GM21825 (cell line): ENCODE measurements at regions not wholly inside any gene's neighbourhood (a gene's known extent, or its start where the extent isn't known, plus 50 kb on each side); places are given as distances from the start of the nearest gene placed in this dataset.
"Not testable (repeated sequence)": the region's sequence is repeated elsewhere in the genome, so short reads cannot be mapped to it uniquely, and the experiment has no call there.

Experiments used
- ATAC-seq: cut with Tn5 transposase; IDR thresholded peaks from one replicate; pipeline ENCODE4 v1.9.1; 2021; ENCODE audit warnings: mild to moderate bottlenecking, moderate library complexity; ENCODE audit not compliant: unreplicated experiment

DNA sequence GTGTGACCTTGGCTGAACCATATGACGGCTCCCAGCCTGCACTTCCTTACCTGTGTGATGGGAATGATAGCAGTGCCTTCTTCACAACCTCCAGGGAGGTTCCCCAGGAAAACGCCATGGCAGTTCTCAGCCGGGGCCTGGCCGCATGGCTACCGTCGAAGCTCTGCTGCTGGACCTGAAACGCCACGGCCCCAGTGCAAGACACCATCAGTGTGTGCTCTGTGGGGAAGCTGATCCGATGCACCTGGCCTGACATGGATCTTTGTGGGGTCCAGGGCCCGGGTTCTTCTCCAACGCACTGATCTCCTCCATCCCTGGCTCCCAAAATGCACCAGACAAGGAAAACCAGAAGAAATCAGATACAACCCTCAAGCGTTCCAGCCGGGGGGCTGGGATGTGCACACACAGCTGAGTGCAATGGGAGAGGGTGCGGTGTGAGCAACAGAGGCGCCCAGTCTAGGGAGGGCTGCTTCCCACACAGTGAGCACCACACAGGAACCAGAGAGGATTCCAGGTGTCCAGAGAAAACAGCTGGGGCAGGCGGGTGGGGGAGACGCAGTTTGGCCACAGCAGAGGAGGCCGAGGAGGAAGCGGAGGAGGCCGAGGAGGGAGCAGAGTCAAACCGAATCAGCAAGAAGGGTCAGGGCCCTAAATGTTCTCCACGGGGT is 54.3 kb upstream of the ZNF469 start:
- ATAC-seq, result no peak

DNA sequence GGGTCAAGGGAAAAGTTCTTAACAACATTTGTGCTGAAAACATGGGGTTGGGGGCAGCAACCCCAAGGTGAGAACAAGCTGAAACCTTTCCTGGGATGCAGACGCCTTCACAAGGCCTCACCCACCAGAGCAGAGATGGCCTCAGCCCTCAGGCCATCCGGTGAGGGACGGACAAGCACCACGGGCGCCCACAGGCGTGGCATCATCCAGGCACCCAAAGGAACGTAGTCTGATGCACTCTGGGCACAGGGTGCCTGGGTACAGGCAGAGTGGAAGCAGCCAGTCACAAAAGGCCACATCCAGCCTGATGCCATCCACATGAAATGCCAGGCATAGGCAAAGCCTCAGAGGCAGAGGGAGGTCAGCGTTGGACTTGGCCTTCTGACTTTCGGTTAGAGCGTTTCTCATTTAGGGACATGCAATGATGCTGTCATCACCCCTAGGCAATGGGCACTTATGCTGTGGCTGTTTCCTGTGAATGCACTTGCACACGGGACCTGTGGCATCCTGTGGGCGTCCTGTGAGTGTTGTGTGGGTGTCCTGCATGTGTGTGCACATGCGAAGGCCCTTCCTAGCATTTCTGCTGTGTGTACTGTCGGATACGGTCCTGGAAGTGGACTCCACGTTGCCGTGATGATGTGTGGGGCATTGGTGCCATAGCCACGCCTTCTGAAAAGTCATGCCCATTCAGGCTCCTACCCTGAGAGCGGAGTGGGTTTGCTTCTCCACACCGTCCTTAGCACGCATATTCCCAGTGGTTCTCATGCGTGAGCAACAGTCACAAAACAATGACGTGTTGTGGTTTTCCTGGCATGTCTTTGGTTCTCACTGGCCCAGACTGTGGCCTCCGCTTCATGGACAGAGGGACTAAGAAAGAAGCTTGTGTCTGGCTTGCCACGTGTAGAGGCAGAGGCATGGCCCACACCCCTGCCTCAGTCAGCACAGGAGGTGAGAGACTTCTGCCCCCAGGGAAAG is 52.7 kb upstream of the ZNF469 start:
- no peak for ATAC-seq

DNA sequence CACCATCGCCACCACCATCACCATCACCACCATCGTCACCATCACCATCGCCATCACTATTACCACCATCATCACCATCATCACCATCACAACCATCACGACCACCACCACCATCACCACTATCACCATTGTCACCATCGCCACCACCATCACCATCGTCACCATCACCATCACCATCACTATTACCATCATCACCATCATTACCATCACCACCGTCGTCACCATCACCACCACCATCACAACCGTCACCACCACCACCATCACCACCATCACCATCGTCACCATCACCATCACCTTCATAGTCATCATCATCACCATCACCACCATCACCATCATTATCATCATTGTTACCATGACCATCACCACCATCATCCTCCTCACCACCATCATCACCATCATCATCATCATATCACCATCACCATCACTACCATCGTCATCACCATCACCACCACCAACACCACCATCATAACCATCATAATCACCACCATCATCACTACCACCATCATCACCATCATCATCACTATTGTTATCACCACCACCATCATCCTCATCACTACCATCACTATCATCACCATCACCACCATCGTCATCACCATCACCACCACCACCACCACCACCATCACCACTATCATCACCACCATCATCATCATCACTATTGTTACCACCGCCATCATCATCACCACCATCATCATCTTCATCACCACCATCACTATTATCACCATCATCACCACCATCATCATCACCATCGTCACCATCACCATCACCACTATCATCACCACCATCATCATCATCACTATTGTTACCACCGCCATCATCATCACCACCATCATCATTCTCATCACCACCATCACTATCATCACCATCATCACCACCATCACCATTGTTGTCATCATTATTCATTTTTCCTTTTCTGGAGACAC is 51.5 kb upstream of the ZNF469 start:
- ATAC-seq, result no peak

DNA sequence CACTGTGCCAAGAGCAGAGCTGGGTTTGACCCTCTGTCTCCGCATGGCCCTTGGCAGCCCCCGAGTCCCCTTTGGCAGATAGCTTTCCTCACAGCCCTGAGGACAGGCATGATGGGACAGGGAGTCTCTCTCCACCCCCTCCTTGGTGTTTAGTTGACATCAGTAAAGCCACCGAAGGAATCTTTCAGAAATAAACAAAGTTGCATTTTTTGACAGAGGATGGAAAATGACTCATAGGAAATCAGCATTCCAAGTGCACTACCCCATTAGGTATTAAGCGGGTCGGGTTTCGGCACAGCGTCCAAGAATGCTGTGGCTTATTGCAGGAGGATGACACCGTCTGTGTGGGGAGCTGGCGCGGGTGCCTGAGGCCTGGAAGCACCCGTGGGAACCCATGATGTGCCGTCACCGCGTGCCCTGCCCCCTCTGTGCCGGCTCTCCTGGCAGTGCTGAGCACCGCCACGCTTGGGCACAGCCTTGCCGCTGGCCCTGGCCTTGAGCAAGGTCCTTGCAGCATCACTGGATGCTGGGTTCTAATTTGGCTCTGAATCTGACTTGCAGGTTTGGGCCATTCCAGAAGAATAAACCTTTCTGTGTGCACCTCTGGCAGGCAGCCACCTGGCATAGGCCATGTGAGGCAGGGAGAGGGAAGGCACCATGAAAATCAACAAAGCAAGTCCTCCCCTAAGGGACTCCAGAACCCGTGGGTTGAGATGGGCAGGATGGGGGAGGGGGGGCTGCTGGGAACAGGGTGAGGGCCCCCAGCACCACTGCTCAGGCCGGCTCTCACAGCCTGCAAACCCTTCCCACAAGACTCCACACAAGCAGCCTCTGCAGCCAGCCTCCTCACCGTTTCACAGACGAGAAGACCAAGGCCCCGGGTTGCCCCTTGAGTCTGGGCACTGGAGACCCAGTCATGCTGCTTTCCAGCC is 50.5 kb upstream of the ZNF469 start:
- ATAC-seq, result no peak

DNA sequence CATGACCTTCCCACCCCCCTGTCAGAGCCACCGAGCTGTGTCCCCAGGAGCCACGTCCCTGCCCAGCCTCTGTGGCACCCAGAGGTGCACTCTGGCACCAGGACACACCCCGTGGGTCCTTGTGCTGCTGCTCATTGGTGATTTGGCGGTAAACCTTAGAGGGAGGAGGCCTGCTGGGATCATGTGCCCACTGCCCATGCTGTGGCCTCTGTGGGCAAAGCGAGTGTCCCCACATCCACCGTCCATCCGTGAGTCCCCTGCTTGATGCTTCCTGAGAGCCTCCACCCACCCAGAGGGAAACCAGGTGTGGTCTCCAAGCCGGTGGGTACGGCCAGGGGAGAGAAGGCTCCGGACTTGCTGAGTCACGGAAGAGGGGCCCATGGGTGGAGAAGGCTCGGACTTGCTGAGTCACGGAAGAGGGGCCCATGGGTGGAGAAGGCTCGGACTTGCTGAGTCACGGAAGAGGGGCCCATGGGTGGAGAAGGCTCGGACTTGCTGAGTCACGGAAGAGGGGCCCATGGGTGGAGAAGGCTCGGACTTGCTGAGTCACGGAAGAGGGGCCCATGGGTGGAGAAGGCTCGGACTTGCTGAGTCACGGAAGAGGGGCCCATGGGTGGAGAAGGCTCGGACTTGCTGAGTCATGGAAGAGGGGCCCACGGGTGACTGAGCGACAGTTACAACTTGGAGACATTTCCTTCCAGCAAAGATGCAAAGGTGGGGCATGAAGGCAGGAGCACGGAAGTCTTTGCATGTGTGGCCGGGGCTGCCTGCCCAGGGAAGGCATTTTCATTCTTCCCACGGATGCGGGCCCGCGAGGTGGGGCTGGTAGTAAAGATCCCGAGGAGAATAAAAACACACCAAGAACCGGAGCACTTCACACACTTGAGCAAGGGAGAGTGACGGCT is 49.6 kb upstream of the ZNF469 start:
- not testable (repeated sequence) for ATAC-seq
